A673 (cell line): ENCODE measurements at regions not wholly inside any gene's neighbourhood (a gene's known extent, or its start where the extent isn't known, plus 50 kb on each side); places are given as distances from the start of the nearest gene placed in this dataset.

Experiments used
- BruUV-seq: library from RNA; stranded (reverse); fragments of 400-500 nt; replicated peaks from 2 replicates; lab custom pipeline; 2021; lab: Mats Ljungman, UMichigan
- CTCF ChIA-PET: fragments of 300-600 bp; sonication (Branson Sonifier 250); formaldehyde crosslinking; loops from one replicate; lab custom pipeline; 2022; ENCODE audit warnings: antibody characterized with exemption; lab: Charles Lee
- POLR2A ChIA-PET: fragments of 300-600 bp; sonication (Branson Sonifier 250); formaldehyde crosslinking; loops from one replicate; lab custom pipeline; 2022; ENCODE audit warnings: antibody characterized with exemption; ENCODE audit not compliant: low non-redundant PET; lab: Charles Lee
- DNase-seq: peaks from one replicate; pipeline ENCODE4 v3.0.0-alpha.2; 2015; ENCODE audit warnings: low spot score
- H3K27ac ChIP-seq: fragments of 200-600 bp; sonication (generic); 2 replicates; pipeline ENCODE4 v1.5.1; 2016; ENCODE audit warnings: mixed run types, low read depth, mild to moderate bottlenecking, mixed read lengths, antibody characterized with exemption, low read length; ENCODE audit not compliant: poor library complexity, severe bottlenecking
- H3K27me3 ChIP-seq: fragments of 200-600 bp; sonication (generic); replicated peaks from 2 replicates; pipeline ENCODE4 v1.6.1; 2017; ENCODE audit warnings: mixed run types, low read depth, mild to moderate bottlenecking, mixed read lengths, antibody characterized with exemption, low read length; ENCODE audit not compliant: insufficient read depth, poor library complexity
- H3K36me3 ChIP-seq: fragments of 200-600 bp; sonication (generic); 2 replicates; pipeline ENCODE4 v1.6.1; 2016; ENCODE audit warnings: mixed run types, mild to moderate bottlenecking, mixed read lengths, antibody characterized with exemption, low read length; ENCODE audit not compliant: insufficient read depth, poor library complexity, severe bottlenecking
- H3K4me1 ChIP-seq: fragments of 200-600 bp; sonication (generic); 2 replicates; pipeline ENCODE4 v1.6.1; 2017; ENCODE audit warnings: mixed run types, mild to moderate bottlenecking, mixed read lengths, antibody characterized with exemption, low read length; ENCODE audit not compliant: insufficient read depth, poor library complexity, severe bottlenecking
- H3K4me3 ChIP-seq: fragments of 200-600 bp; sonication (generic); 2 replicates; pipeline ENCODE4 v1.5.1; 2016; ENCODE audit warnings: low read depth, mixed run types, mild to moderate bottlenecking, mixed read lengths, low read length; ENCODE audit not compliant: poor library complexity, severe bottlenecking
- H3K9me3 ChIP-seq: fragments of 200-600 bp; sonication (generic); 2 replicates; pipeline ENCODE4 v1.6.1; 2016; ENCODE audit warnings: mixed run types, low read depth, mild to moderate bottlenecking, mixed read lengths, antibody characterized with exemption, low read length; ENCODE audit not compliant: poor library complexity, severe bottlenecking
- CTCF ChIP-seq: fragments of 300-800, 200-600 bp; sonication (generic); conservative IDR thresholded peaks from 2 replicates; pipeline ENCODE4 v1.5.1; 2017; ENCODE audit warnings: low read depth, mild to moderate bottlenecking, antibody characterized with exemption, low read length, moderate library complexity, mixed read lengths
- EZH2 ChIP-seq: fragments of 200-600 bp; sonication (generic); IDR thresholded peaks from 2 replicates; pipeline ENCODE4 v1.6.1; 2017; ENCODE audit warnings: borderline replicate concordance, low read depth, mild to moderate bottlenecking, mixed read lengths, antibody characterized with exemption, low read length; ENCODE audit not compliant: poor library complexity, severe bottlenecking
- intact Hi-C: fragments of 100-400 bp; cut with micrococcal nuclease; formaldehyde crosslinking; loops from one replicate; pipeline ENCODE4 v1.10.0; 2022; ENCODE audit not compliant: unreplicated experiment

- intact Hi-C loops: no loop called here
- BruUV-seq: no TSS peak
- POLR2A ChIA-PET: no interaction called here
- no peak overlapping the region for H3K27ac ChIP-seq
- no peaks in the 10 kb centered on the region for H3K9me3 ChIP-seq
- H3K4me3 ChIP-seq: no peak overlapping the region
- no peak for DNase-seq
- no peaks in the 10 kb centered on the region for H3K4me1 ChIP-seq
- H3K36me3 ChIP-seq: no peaks in the 10 kb centered on the region
- no peaks in the 10 kb centered on the region for H3K27me3 ChIP-seq
- CTCF ChIA-PET: no interaction called here
- no peak for TF ChIP-seq EZH2
- no peak for TF ChIP-seq CTCF
Observed at GRCh38 chr2:16212321-16212720, 272.0 kb downstream of the MYCN start.

- no peak for DNase-seq
- no peaks in the 10 kb centered on the region for H3K27me3 ChIP-seq
- POLR2A ChIA-PET: no interaction called here
- H3K27ac ChIP-seq: no peak overlapping the region
- no peaks in the 10 kb centered on the region for H3K36me3 ChIP-seq
- intact Hi-C loops: no loop called here
- H3K4me3 ChIP-seq: no peak overlapping the region
- CTCF ChIA-PET: no interaction called here
- TF ChIP-seq CTCF: no peak
- TF ChIP-seq EZH2: no peak
- H3K9me3 ChIP-seq: no peaks in the 10 kb centered on the region
- no peaks in the 10 kb centered on the region for H3K4me1 ChIP-seq
- BruUV-seq: no TSS peak
Observed at GRCh38 chr2:16211341-16211740, 271.0 kb downstream of the MYCN start.

- BruUV-seq: no TSS peak
- no peak for DNase-seq
- TF ChIP-seq EZH2 (no peak), CTCF (no peak)
- no peaks in the 10 kb centered on the region for H3K27me3 ChIP-seq
- H3K27ac ChIP-seq: no peak overlapping the region
- ChIA-PET CTCF (no interaction called here), POLR2A (no interaction called here)
- H3K36me3 ChIP-seq: no peaks in the 10 kb centered on the region
- H3K4me3 ChIP-seq: no peak overlapping the region
- no peaks in the 10 kb centered on the region for H3K9me3 ChIP-seq
- H3K4me1 ChIP-seq: no peaks in the 10 kb centered on the region
- intact Hi-C loops: no loop called here
Observed at GRCh38 chr2:16210841-16211240, 270.5 kb downstream of the MYCN start.
